Cardiac fibroblast (primary cell): ENCODE measurements at regions not wholly inside any gene's neighbourhood (a gene's known extent, or its start where the extent isn't known, plus 50 kb on each side); places are given as distances from the start of the nearest gene placed in this dataset.

Experiments used
- DNase-seq, 2 donors: peaks; one replicate each; pipeline versions ENCODE4 v3.0.0 to v3.0.0-alpha.2; 2010; ENCODE audit warnings: low read depth in 2 of 2
- H3K4me3 ChIP-seq, 2 donors: replicated peaks in 1 of 2; 1 replicate in 1 of 2; 2 replicates in 1 of 2; pipeline ENCODE4 v1.5.1; 2011; ENCODE audit warnings: low read depth in 2 of 2, low read length in 2 of 2, mild to moderate bottlenecking in 2 of 2, moderate library complexity in 1 of 2
- CTCF ChIP-seq: IDR thresholded peaks from one replicate; pipeline ENCODE4 v1.5.1; 2011; ENCODE audit warnings: low read depth, mild to moderate bottlenecking, low read length, inconsistent platforms

- no peak for DNase-seq
- TF ChIP-seq CTCF: no peak
Observed at GRCh38 chr13:83710133-83710515, 172.2 kb downstream of the SLITRK1 start.

GRCh38 chr13:83709426-83710132, 172.7 kb downstream of the SLITRK1 start:
- no peak for DNase-seq
- H3K4me3 ChIP-seq: no peak overlapping the region

More at GRCh38 chr13:83710133-83710515, 172.2 kb downstream of the SLITRK1 start:
- H3K4me3 ChIP-seq: no peak overlapping the region

GRCh38 chr13:83702021-83702420, 180.3 kb downstream of the SLITRK1 start:
- no peak for TF ChIP-seq CTCF
- DNase-seq: no peak
- no peak overlapping the region for H3K4me3 ChIP-seq

More at GRCh38 chr13:83709426-83710132, 172.7 kb downstream of the SLITRK1 start:
- TF ChIP-seq CTCF: no peak

GRCh38 chr13:83692800-83693199, 189.5 kb downstream of the SLITRK1 start:
- no peak for DNase-seq
- H3K4me3 ChIP-seq: no peak overlapping the region
- no peak for TF ChIP-seq CTCF

GRCh38 chr13:83691966-83692365, 190.3 kb downstream of the SLITRK1 start:
- no peak for DNase-seq
- no peak overlapping the region for H3K4me3 ChIP-seq
- no peak for TF ChIP-seq CTCF

- DNase-seq: no peak
- no peak overlapping the region for H3K4me3 ChIP-seq
- no peak for TF ChIP-seq CTCF
Observed at GRCh38 chr13:83681547-83681946, 200.7 kb downstream of the SLITRK1 start.

- H3K4me3 ChIP-seq: no peak overlapping the region
- no peak for TF ChIP-seq CTCF
- DNase-seq: no peak
Observed at GRCh38 chr13:83677985-83678384, 204.3 kb downstream of the SLITRK1 start.
